Left ventricle myocardium inferior (tissue), 1 donor: ENCODE measurements at regions not wholly inside any gene's neighbourhood (a gene's known extent, or its start where the extent isn't known, plus 50 kb on each side); places are given as distances from the start of the nearest gene placed in this dataset.

ENCODE experiments used
- DNase-seq: peaks from one replicate; pipeline ENCODE4 v3.0.0-alpha.2; 2020
- H3K27ac ChIP-seq: fragments of 200-600 bp; replicated peaks from 2 replicates; pipeline ENCODE4 v1.8.0; 2021
- H3K27me3 ChIP-seq: fragments of 200-600 bp; 2 replicates; pipeline ENCODE4 v1.8.0; 2021; ENCODE audit warnings: low read depth
- H3K36me3 ChIP-seq: fragments of 200-600 bp; 2 replicates; pipeline ENCODE4 v1.8.0; 2021
- H3K4me1 ChIP-seq: fragments of 200-600 bp; 2 replicates; pipeline ENCODE4 v1.8.0; 2021
- H3K4me3 ChIP-seq: fragments of 200-600 bp; 2 replicates; pipeline ENCODE4 v1.8.0; 2021; ENCODE audit warnings: mild to moderate bottlenecking, moderate library complexity
- H3K9me3 ChIP-seq: fragments of 200-600 bp; replicated peaks from 2 replicates; pipeline ENCODE4 v1.8.0; 2021
- intact Hi-C: fragments of 100-400 bp; cut with micrococcal nuclease; formaldehyde crosslinking; loops from one replicate; pipeline ENCODE4 v1.11.0; 2022
- TF ChIP-seq, protein P1 (sequence below): fragments of 200-600 bp; IDR thresholded peaks from 2 replicates; pipeline ENCODE4 v1.8.0; 2021; ENCODE audit warnings: antibody characterized with exemption, mild to moderate bottlenecking, borderline replicate concordance
- donor health status: DM: no; HTN: yes; CAD: no; lungs with severe emphysema.

DNA sequence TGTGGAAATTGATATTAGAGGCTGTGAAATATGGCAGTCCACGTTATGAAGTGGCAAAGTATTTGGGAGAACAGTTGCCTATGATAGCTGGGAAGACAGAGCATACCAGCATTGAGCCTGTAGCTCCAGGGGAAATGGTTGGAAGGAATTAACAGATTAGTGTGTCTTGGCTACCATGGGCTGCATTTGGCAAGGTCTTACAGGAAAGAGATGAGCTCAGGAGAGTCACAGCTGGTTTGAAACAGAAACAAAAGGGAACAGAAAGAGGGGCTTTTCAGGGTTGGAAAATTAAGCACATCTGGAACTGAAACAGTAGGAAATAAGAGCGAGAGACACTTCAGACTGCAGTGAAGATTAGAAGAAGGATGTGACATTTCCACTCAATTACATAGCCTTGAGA is 141.7 kb downstream of the FBLN2 start:
- no peaks in the 10 kb centered on the region for H3K4me1 ChIP-seq
- H3K27me3 ChIP-seq = peaks cover 75% of the 10 kb centered on the region
- peaks cover 5% of the 10 kb centered on the region for H3K9me3 ChIP-seq
- H3K36me3 ChIP-seq = no peaks in the 10 kb centered on the region
- DNase-seq = no peak
- TF ChIP-seq, protein P1, sequence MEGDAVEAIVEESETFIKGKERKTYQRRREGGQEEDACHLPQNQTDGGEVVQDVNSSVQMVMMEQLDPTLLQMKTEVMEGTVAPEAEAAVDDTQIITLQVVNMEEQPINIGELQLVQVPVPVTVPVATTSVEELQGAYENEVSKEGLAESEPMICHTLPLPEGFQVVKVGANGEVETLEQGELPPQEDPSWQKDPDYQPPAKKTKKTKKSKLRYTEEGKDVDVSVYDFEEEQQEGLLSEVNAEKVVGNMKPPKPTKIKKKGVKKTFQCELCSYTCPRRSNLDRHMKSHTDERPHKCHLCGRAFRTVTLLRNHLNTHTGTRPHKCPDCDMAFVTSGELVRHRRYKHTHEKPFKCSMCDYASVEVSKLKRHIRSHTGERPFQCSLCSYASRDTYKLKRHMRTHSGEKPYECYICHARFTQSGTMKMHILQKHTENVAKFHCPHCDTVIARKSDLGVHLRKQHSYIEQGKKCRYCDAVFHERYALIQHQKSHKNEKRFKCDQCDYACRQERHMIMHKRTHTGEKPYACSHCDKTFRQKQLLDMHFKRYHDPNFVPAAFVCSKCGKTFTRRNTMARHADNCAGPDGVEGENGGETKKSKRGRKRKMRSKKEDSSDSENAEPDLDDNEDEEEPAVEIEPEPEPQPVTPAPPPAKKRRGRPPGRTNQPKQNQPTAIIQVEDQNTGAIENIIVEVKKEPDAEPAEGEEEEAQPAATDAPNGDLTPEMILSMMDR = no peak
- intact Hi-C loops = no loop called here
- H3K4me3 ChIP-seq = no peak overlapping the region
- H3K27ac ChIP-seq = no peak overlapping the region

DNA sequence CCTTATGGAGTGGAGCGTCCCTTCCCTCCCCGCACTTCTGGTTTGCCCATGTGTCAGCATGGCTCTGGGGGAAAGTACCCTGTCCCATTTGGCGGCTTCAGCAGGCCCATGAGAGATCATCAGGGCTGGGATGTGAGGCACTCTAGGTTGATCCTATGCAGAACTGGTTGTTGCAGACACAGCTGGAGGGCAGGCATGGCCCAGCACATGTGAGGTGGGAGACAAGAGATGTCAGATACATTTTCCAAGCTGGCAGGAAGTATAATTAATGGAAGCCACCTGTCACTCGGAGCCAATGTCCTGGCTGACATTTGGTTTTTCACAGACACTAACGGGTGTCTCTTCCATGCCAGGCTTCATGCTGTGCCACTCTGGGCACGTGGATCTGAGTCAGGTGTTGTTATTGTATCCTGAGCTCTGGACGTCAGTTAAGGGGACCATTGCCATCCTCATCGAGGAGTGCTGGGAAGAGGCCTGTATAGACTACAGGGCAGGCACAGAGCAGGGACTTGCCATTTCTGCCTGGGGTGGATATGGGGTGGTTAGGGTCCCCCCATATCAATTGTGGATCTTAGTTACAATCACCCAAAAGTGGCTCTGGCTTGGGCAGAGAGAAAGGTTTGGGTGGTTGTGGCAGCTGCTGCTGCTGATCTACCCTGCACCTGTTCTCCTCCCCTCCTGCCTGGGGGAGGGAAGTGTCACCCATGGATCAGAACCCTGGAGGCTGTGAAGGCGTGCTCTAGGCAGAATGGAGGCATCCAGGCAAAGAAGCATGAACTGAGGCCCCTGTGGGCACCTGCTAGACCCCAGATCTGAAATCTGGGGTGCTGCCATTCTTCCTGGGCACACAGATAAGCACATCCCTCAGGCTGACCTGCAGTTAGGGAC is 140.7 kb downstream of the FBLN2 start:
- H3K27ac ChIP-seq = no peak overlapping the region
- TF ChIP-seq, protein P1 = no peak
- intact Hi-C loops = no loop called here
- peaks cover 5% of the 10 kb centered on the region for H3K9me3 ChIP-seq
- H3K36me3 ChIP-seq = no peaks in the 10 kb centered on the region
- H3K4me1 ChIP-seq = no peaks in the 10 kb centered on the region
- H3K4me3 ChIP-seq = no peak overlapping the region
- DNase-seq = no peak
- H3K27me3 ChIP-seq = peaks cover 75% of the 10 kb centered on the region

DNA sequence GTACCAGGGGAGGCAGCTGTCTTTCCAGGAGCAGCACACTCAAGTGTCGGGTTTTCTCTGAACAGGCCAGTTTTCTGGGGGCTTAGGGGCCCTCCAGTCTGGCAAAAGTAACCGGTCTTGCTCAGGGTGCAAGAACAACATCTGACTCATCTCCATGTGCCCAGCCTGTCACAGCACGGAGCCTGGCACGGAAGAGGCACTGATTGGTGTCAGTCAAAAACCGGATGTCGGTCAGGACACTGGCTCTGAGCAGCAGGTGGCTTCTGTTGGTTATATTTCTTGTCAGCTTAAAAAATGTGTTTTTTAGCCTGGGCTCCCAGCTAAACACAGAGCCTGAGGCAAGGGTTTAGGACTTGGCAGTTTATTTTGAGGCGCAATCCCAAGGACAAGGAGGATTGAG is 139.9 kb downstream of the FBLN2 start:
- H3K9me3 ChIP-seq = peaks cover 5% of the 10 kb centered on the region
- peaks cover 81% of the 10 kb centered on the region for H3K27me3 ChIP-seq
- no peak overlapping the region for H3K27ac ChIP-seq
- no peak overlapping the region for H3K4me3 ChIP-seq
- no peaks in the 10 kb centered on the region for H3K4me1 ChIP-seq
- H3K36me3 ChIP-seq = no peaks in the 10 kb centered on the region
- no peak for DNase-seq
- TF ChIP-seq, protein P1 = no peak
- intact Hi-C loops = no loop called here

DNA sequence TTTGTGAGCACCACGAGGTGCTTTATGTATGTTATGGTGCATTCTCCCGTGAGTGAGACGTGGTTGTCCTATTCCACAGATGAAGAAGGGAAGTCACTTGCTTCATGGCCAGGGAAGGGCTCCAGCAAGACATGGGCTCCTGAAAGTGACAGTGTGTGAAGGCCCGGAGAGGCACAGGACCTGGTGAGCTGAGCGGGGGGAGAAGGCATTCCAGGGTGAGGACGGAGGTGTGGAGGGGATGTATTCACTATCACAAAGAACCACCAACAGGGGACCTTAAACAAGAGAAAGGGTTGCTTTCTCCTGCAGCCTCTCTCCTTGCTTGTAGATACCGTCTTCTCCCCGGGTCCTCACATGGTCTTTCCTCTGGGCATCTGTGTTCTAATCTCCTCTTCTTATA is 139.1 kb downstream of the FBLN2 start:
- Histone ChIP-seq H3K27me3 (peaks cover 88% of the 10 kb centered on the region), H3K27ac (no peak overlapping the region), H3K4me3 (no peak overlapping the region), H3K36me3 (no peaks in the 10 kb centered on the region), H3K9me3 (peaks cover 5% of the 10 kb centered on the region), H3K4me1 (no peaks in the 10 kb centered on the region)
- intact Hi-C loops = no loop called here
- TF ChIP-seq, protein P1 = no peak
- DNase-seq = no peak
